HL-60 (cell line): ENCODE measurements at regions not wholly inside any gene's neighbourhood (a gene's known extent, or its start where the extent isn't known, plus 50 kb on each side); places are given as distances from the start of the nearest gene placed in this dataset.

ENCODE experiments used
- TF ChIP-seq, protein P1 (sequence below): IDR thresholded peaks from one replicate; pipeline ENCODE4 v1.5.1; 2011; ENCODE audit warnings: low read length, control low read depth, inconsistent platforms; ENCODE audit not compliant: insufficient read depth
- TF ChIP-seq, protein P2 (sequence below): IDR thresholded peaks from 2 replicates; pipeline ENCODE4 v1.6.1; 2012; ENCODE audit warnings: low read depth; ENCODE audit not compliant: insufficient replicate concordance

DNA sequence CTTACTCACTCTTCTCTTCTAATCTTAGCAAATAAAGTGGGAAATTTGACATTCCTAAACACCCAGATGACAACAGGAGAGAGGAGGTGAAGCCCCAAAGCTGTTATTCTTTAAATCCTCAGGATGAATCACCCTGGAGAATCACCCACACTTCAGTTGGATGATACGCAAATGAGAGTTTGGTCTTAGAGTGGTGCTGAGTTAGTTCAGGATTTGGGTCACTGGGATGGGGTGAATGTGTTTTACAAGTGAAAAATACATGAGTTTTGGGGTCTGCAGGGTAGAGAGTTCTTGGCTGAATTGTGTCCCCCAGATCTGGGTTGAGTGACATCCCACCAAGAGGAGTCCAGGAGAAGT is 117.2 kb downstream of the GGTLC2 start:
- TF ChIP-seq, protein P1, sequence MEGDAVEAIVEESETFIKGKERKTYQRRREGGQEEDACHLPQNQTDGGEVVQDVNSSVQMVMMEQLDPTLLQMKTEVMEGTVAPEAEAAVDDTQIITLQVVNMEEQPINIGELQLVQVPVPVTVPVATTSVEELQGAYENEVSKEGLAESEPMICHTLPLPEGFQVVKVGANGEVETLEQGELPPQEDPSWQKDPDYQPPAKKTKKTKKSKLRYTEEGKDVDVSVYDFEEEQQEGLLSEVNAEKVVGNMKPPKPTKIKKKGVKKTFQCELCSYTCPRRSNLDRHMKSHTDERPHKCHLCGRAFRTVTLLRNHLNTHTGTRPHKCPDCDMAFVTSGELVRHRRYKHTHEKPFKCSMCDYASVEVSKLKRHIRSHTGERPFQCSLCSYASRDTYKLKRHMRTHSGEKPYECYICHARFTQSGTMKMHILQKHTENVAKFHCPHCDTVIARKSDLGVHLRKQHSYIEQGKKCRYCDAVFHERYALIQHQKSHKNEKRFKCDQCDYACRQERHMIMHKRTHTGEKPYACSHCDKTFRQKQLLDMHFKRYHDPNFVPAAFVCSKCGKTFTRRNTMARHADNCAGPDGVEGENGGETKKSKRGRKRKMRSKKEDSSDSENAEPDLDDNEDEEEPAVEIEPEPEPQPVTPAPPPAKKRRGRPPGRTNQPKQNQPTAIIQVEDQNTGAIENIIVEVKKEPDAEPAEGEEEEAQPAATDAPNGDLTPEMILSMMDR: no peak
- TF ChIP-seq, protein P2, sequence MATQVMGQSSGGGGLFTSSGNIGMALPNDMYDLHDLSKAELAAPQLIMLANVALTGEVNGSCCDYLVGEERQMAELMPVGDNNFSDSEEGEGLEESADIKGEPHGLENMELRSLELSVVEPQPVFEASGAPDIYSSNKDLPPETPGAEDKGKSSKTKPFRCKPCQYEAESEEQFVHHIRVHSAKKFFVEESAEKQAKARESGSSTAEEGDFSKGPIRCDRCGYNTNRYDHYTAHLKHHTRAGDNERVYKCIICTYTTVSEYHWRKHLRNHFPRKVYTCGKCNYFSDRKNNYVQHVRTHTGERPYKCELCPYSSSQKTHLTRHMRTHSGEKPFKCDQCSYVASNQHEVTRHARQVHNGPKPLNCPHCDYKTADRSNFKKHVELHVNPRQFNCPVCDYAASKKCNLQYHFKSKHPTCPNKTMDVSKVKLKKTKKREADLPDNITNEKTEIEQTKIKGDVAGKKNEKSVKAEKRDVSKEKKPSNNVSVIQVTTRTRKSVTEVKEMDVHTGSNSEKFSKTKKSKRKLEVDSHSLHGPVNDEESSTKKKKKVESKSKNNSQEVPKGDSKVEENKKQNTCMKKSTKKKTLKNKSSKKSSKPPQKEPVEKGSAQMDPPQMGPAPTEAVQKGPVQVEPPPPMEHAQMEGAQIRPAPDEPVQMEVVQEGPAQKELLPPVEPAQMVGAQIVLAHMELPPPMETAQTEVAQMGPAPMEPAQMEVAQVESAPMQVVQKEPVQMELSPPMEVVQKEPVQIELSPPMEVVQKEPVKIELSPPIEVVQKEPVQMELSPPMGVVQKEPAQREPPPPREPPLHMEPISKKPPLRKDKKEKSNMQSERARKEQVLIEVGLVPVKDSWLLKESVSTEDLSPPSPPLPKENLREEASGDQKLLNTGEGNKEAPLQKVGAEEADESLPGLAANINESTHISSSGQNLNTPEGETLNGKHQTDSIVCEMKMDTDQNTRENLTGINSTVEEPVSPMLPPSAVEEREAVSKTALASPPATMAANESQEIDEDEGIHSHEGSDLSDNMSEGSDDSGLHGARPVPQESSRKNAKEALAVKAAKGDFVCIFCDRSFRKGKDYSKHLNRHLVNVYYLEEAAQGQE: no peak
